ENCODE measurements at regions not wholly inside any gene's neighbourhood (a gene's known extent, or its start where the extent isn't known, plus 50 kb on each side); places are given as distances from the start of the nearest gene placed in this dataset.
"Not testable (repeated sequence)": the region's sequence is repeated elsewhere in the genome, so short reads cannot be mapped to it uniquely, and the experiment has no call there.

DNA sequence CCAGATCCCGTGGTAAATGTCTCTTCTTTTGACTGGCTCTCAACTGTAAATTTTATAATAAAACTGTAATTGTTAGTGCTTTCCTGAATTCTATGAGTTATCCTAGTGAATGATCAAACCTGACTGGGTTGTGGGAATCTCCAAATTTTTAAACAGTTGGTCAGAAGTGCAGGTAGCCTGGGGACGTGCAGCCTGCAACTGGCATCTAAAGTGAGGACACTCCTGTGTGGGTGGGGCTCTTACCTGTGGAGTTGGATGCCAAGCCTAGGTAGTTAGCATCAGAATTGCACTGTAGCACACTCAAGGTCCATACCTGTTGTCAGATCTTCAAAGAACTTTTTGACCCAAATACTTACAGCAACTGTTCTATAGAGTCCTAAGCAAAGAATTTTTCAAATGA, 207.1 kb upstream of the NBEA start:
- ChIA-PET CTCF (no interaction called here), POLR2A (no interaction called here)
- no peak overlapping the region for H3K4me3 Mint-ChIP-seq
- H3K4me1 Mint-ChIP-seq (ENCODE audit: low read depth), result no peaks in the 10 kb centered on the region
- Histone ChIP-seq H3K36me3 (ENCODE audit: insufficient read depth, low read length) (no peaks in the 10 kb centered on the region), H3K4me1 (ENCODE audit: insufficient read depth, low read length) (no peaks in the 10 kb centered on the region), H3K27me3 (ENCODE audit: control insufficient read depth in 1 of 2, insufficient read depth in 2 of 2, low read length in 2 of 2) (no peaks in the 10 kb centered on the region), H3K27ac (ENCODE audit: low read depth in 1 of 2, low read length in 2 of 2) (no peak overlapping the region), H3K9me3 (ENCODE audit: control insufficient read depth in 1 of 2, insufficient read depth in 1 of 2, low read length in 2 of 2) (no peaks in the 10 kb centered on the region), H3K4me3 (ENCODE audit: low read length) (no peak overlapping the region)
- no peaks in the 10 kb centered on the region for H3K9me3 Mint-ChIP-seq
- H3K36me3 Mint-ChIP-seq (ENCODE audit: low read depth), result no peaks in the 10 kb centered on the region
- H3K27me3 Mint-ChIP-seq, result no peaks in the 10 kb centered on the region
- TF ChIP-seq, protein P1, sequence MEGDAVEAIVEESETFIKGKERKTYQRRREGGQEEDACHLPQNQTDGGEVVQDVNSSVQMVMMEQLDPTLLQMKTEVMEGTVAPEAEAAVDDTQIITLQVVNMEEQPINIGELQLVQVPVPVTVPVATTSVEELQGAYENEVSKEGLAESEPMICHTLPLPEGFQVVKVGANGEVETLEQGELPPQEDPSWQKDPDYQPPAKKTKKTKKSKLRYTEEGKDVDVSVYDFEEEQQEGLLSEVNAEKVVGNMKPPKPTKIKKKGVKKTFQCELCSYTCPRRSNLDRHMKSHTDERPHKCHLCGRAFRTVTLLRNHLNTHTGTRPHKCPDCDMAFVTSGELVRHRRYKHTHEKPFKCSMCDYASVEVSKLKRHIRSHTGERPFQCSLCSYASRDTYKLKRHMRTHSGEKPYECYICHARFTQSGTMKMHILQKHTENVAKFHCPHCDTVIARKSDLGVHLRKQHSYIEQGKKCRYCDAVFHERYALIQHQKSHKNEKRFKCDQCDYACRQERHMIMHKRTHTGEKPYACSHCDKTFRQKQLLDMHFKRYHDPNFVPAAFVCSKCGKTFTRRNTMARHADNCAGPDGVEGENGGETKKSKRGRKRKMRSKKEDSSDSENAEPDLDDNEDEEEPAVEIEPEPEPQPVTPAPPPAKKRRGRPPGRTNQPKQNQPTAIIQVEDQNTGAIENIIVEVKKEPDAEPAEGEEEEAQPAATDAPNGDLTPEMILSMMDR (IDR thresholded peaks at IDR 0.05), result no peak
- no peak overlapping the region for H3K27ac Mint-ChIP-seq
- no peak for DNase-seq
- ATAC-seq (ENCODE audit: poor library complexity), result no peak
- intact Hi-C loops (cut with DNase I, micrococcal nuclease), result no loop called here

DNA sequence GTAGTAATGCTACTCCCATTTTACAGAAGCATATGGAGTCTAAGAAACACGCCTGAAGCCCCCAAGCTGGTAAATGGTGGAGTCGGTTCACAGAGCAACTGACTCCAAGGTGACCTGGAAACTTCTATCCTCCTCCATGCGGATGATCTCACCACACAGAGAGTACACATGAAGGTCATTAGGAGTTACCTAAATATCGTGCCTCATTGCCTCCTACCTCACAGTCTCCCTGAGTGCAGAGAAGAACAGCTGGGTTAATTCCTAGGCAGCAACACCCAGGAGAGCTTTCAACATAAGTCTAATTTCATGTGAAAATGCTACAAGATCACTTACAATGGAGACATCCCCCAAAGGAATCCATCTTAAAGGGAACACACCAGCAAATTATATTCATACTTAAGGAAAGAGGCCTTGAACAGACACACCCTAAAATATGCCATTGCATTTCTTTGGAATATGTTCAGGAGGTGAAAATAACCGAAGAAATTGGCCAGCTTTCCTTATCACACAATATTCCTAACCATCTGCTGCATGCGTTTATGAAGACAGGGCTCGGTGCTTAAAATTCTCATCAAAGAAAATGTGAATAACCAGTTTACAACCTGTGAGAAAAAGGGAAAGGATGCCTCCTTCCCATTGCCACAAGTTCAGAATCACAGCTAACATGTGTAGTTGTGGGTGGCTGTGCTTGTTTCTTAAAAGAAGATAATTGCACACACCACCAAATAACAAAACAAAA, 203.6 kb upstream of the NBEA start:
- no peaks in the 10 kb centered on the region for H3K27me3 Mint-ChIP-seq
- H3K4me3 Mint-ChIP-seq, result no peak overlapping the region

DNA sequence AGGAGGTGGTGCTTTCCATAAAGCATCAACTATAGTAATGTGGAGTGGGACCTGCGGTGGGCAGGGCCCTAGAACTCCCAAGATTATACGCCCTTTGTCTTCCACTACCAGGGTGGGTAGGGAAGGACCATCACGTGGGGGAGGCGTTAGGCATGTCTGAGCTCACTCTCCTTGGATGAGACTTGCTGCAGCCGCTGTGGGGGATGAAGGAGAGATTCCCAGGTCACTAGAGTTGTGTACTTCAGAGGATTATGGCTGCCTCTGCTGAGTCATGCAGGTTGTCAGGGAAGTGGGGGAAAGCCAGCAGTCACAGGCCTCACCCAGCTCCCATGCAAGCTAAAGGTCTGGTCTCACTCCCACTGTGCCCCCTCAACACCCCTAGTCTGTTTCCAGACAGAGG, 195.0 kb upstream of the NBEA start:
- H3K36me3 Mint-ChIP-seq (ENCODE audit: low read depth); ATAC-seq (ENCODE audit: poor library complexity); H3K9me3 Mint-ChIP-seq; H3K4me3 Mint-ChIP-seq; H3K4me1 Mint-ChIP-seq (ENCODE audit: low read depth); POLR2A ChIA-PET; H3K4me3 ChIP-seq (ENCODE audit: low read length); H3K27ac Mint-ChIP-seq; H3K4me1 ChIP-seq (ENCODE audit: insufficient read depth, low read length); H3K36me3 ChIP-seq (ENCODE audit: insufficient read depth, low read length); H3K27me3 ChIP-seq (ENCODE audit: control insufficient read depth in 1 of 2, insufficient read depth in 2 of 2, low read length in 2 of 2); intact Hi-C loops (cut with DNase I, micrococcal nuclease); CTCF ChIA-PET; H3K27ac ChIP-seq (ENCODE audit: low read depth in 1 of 2, low read length in 2 of 2); DNase-seq: not testable (repeated sequence)
- peaks cover 27% of the 10 kb centered on the region for H3K27me3 Mint-ChIP-seq
- peaks cover 0 to 10% of the 10 kb centered on the region in 2 experiments for H3K9me3 ChIP-seq (ENCODE audit: control insufficient read depth in 1 of 2, insufficient read depth in 1 of 2, low read length in 2 of 2)

More for the DNA sequence above, 203.6 kb upstream of the NBEA start:
- H3K9me3 Mint-ChIP-seq, result peaks cover under 1% of the 10 kb centered on the region
- H3K4me1 Mint-ChIP-seq (ENCODE audit: low read depth), result no peaks in the 10 kb centered on the region
- intact Hi-C loops (cut with DNase I, micrococcal nuclease), result no loop called here
- ATAC-seq (ENCODE audit: poor library complexity), result no peak
- Histone ChIP-seq H3K27ac (ENCODE audit: low read depth in 1 of 2, low read length in 2 of 2) (no peak overlapping the region), H3K4me1 (ENCODE audit: insufficient read depth, low read length) (no peaks in the 10 kb centered on the region), H3K27me3 (ENCODE audit: control insufficient read depth in 1 of 2, insufficient read depth in 2 of 2, low read length in 2 of 2) (no peaks in the 10 kb centered on the region), H3K4me3 (ENCODE audit: low read length) (no peak overlapping the region), H3K36me3 (ENCODE audit: insufficient read depth, low read length) (no peaks in the 10 kb centered on the region), H3K9me3 (ENCODE audit: control insufficient read depth in 1 of 2, insufficient read depth in 1 of 2, low read length in 2 of 2) (no peaks in the 10 kb centered on the region)
- CTCF ChIA-PET, result no interaction called here
- TF ChIP-seq, protein P1 (IDR thresholded peaks at IDR 0.05), result no peak
- H3K36me3 Mint-ChIP-seq (ENCODE audit: low read depth), result no peaks in the 10 kb centered on the region
- DNase-seq, result no peak
- H3K27ac Mint-ChIP-seq, result no peak overlapping the region
- POLR2A ChIA-PET, result no interaction called here

DNA sequence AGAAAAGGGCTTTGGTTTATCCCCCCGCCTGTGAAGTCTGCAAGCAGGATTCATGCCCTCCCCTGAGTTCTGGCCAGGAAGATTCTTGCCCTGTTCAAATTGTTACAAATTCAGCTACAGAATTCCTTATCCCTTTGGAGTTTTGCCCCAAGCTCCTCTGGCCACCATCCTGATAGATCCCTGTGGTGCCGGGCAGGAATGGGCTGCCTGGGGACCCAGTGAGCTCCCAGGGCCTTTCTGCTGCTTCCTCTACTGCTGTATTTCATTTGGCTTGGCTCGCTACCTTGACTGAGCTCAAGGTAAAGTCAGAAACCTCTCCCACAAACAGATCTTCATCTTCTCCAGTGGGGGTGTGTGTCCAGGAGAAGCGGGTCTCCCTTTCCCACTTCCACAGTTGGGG, 194.6 kb upstream of the NBEA start:
- POLR2A ChIA-PET, result no interaction called here
- intact Hi-C loops (cut with DNase I, micrococcal nuclease), result no loop called here
- Histone ChIP-seq H3K4me1 (ENCODE audit: insufficient read depth, low read length) (no peaks in the 10 kb centered on the region), H3K4me3 (ENCODE audit: low read length) (no peak overlapping the region), H3K9me3 (ENCODE audit: control insufficient read depth in 1 of 2, insufficient read depth in 1 of 2, low read length in 2 of 2) (peaks cover 0 to 10% of the 10 kb centered on the region in 2 experiments), H3K27me3 (ENCODE audit: control insufficient read depth in 1 of 2, insufficient read depth in 2 of 2, low read length in 2 of 2) (no peaks in the 10 kb centered on the region), H3K36me3 (ENCODE audit: insufficient read depth, low read length) (no peaks in the 10 kb centered on the region), H3K27ac (ENCODE audit: low read depth in 1 of 2, low read length in 2 of 2) (no peak overlapping the region)
- H3K36me3 Mint-ChIP-seq (ENCODE audit: low read depth), result no peaks in the 10 kb centered on the region
- no peaks in the 10 kb centered on the region for H3K4me1 Mint-ChIP-seq (ENCODE audit: low read depth)
- TF ChIP-seq, protein P1 (IDR thresholded peaks at IDR 0.05), result no peak
- ATAC-seq (ENCODE audit: poor library complexity) (no peak), DNase-seq (no peak)
- no peak overlapping the region for H3K4me3 Mint-ChIP-seq
- peaks cover 27% of the 10 kb centered on the region for H3K27me3 Mint-ChIP-seq
- peaks cover 2% of the 10 kb centered on the region for H3K9me3 Mint-ChIP-seq
- no peak overlapping the region for H3K27ac Mint-ChIP-seq
- CTCF ChIA-PET, result no interaction called here
